Endodermal cell (in vitro differentiated cells): ENCODE measurements at regions not wholly inside any gene's neighbourhood (a gene's known extent, or its start where the extent isn't known, plus 50 kb on each side); places are given as distances from the start of the nearest gene placed in this dataset.

Source experiments
- DNase-seq: peaks from one replicate; pipeline ENCODE4 v3.0.0-alpha.2; 2017
- H3K27ac ChIP-seq: 2 replicates; pipeline ENCODE4 v1.5.1; 2013; ENCODE audit warnings: mild to moderate bottlenecking, low read depth, low read length, moderate library complexity
- H3K27me3 ChIP-seq: 2 replicates; pipeline ENCODE4 v1.6.1; 2013; ENCODE audit warnings: mild to moderate bottlenecking, low read length, moderate library complexity; ENCODE audit not compliant: insufficient read depth, control insufficient read depth, poor library complexity, severe bottlenecking
- H3K36me3 ChIP-seq: 2 replicates; pipeline ENCODE4 v1.7.0; 2013; ENCODE audit warnings: mild to moderate bottlenecking, low read length, moderate library complexity; ENCODE audit not compliant: control insufficient read depth, insufficient read depth
- H3K4me1 ChIP-seq: one replicate; pipeline ENCODE4 v1.7.0; 2013; ENCODE audit warnings: low read length; ENCODE audit not compliant: control insufficient read depth, insufficient read depth
- H3K4me3 ChIP-seq: 2 replicates; pipeline ENCODE4 v1.5.1; 2013; ENCODE audit warnings: mild to moderate bottlenecking, low read length, moderate library complexity
- H3K9ac ChIP-seq: 2 replicates; pipeline ENCODE4 v1.6.1; 2013; ENCODE audit warnings: mild to moderate bottlenecking, low read length, moderate library complexity; ENCODE audit not compliant: poor library complexity, severe bottlenecking; ENCODE audit errors: extremely low read depth
- H3K9me3 ChIP-seq: 2 replicates; pipeline ENCODE4 v1.6.1; 2013; ENCODE audit warnings: mild to moderate bottlenecking, low read length, moderate library complexity; ENCODE audit not compliant: control insufficient read depth
- H3K27ac Mint-ChIP-seq: 2 replicates; pipeline ENCODE4 v1.8.0; 2020; ENCODE audit warnings: mixed read lengths
- H3K27me3 Mint-ChIP-seq: 2 replicates; pipeline ENCODE4 v1.8.0; 2021; ENCODE audit warnings: mild to moderate bottlenecking, mixed read lengths; ENCODE audit not compliant: insufficient read depth
- H3K36me3 Mint-ChIP-seq: 2 replicates; pipeline ENCODE4 v1.8.0; 2020; ENCODE audit warnings: low read depth, mixed read lengths
- H3K4me1 Mint-ChIP-seq: 2 replicates; pipeline ENCODE4 v1.8.0; 2020; ENCODE audit warnings: mixed read lengths
- H3K4me3 Mint-ChIP-seq: 2 replicates; pipeline ENCODE4 v1.8.0; 2020; ENCODE audit warnings: mild to moderate bottlenecking, moderate library complexity, mixed read lengths
- H3K9me3 Mint-ChIP-seq: 2 replicates; pipeline ENCODE4 v1.8.0; 2020; ENCODE audit warnings: mild to moderate bottlenecking, mixed read lengths
- WGBS, 2 experiments: methylation state at CpG; one replicate each; pipeline versions ENCODE4 v1.1.5 to v1.1.7; 2013; ENCODE audit warnings: missing lambda C conversion rate in 2 of 2, mixed read lengths in 1 of 2; ENCODE audit not compliant: insufficient coverage in 1 of 2, insufficient read length in 1 of 2; 5-methylcytosine and 5-hydroxymethylcytosine counted together
- TF ChIP-seq, protein P1 (sequence below): fragments of 200-600 bp; sonication (generic); conservative IDR thresholded peaks from 2 replicates; pipeline ENCODE4 v1.5.0; 2021; ENCODE audit warnings: antibody characterized with exemption, mild to moderate bottlenecking

- Histone ChIP-seq H3K9me3 (no peaks in the 10 kb centered on the region), H3K4me3 (no peak overlapping the region), H3K36me3 (no peaks in the 10 kb centered on the region), H3K9ac (no peak overlapping the region), H3K27me3 (no peaks in the 10 kb centered on the region), H3K27ac (no peak overlapping the region), H3K4me1 (no peaks in the 10 kb centered on the region)
- Mint-ChIP-seq H3K36me3 (no peaks in the 10 kb centered on the region), H3K27me3 (no peaks in the 10 kb centered on the region), H3K4me3 (no peak overlapping the region), H3K9me3 (no peaks in the 10 kb centered on the region), H3K4me1 (peaks cover 5% of the 10 kb centered on the region), H3K27ac (no peak overlapping the region)
- DNase-seq, result no peak
- TF ChIP-seq, protein P1, sequence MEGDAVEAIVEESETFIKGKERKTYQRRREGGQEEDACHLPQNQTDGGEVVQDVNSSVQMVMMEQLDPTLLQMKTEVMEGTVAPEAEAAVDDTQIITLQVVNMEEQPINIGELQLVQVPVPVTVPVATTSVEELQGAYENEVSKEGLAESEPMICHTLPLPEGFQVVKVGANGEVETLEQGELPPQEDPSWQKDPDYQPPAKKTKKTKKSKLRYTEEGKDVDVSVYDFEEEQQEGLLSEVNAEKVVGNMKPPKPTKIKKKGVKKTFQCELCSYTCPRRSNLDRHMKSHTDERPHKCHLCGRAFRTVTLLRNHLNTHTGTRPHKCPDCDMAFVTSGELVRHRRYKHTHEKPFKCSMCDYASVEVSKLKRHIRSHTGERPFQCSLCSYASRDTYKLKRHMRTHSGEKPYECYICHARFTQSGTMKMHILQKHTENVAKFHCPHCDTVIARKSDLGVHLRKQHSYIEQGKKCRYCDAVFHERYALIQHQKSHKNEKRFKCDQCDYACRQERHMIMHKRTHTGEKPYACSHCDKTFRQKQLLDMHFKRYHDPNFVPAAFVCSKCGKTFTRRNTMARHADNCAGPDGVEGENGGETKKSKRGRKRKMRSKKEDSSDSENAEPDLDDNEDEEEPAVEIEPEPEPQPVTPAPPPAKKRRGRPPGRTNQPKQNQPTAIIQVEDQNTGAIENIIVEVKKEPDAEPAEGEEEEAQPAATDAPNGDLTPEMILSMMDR, result no peak
- 86% methylated on average over 1 of the region's 1 CpG; no CpG with 5 or more reads in 1 of the 2 experiments for WGBS, 2 experiments
Observed at GRCh38 chr7:21198921-21199320, 229.0 kb upstream of the SP4 start.

- H3K9me3 ChIP-seq, result no peaks in the 10 kb centered on the region
- no peak overlapping the region for H3K27ac Mint-ChIP-seq
Observed at GRCh38 chr7:21200503-21200902, 227.4 kb upstream of the SP4 start.

GRCh38 chr7:21214657-21215056 lies 213.2 kb upstream of the SP4 start:
- Histone ChIP-seq H3K27me3 (no peaks in the 10 kb centered on the region), H3K4me3 (no peak overlapping the region), H3K9ac (no peak overlapping the region), H3K4me1 (no peaks in the 10 kb centered on the region), H3K9me3 (no peaks in the 10 kb centered on the region), H3K27ac (no peak overlapping the region), H3K36me3 (no peaks in the 10 kb centered on the region)
- Mint-ChIP-seq H3K36me3 (no peaks in the 10 kb centered on the region), H3K9me3 (no peaks in the 10 kb centered on the region), H3K27ac (no peak overlapping the region), H3K27me3 (peaks cover 1% of the 10 kb centered on the region), H3K4me1 (no peaks in the 10 kb centered on the region), H3K4me3 (no peak overlapping the region)
- no peak for DNase-seq
- TF ChIP-seq, protein P1, result no peak
- WGBS, 2 experiments, result 86% methylated on average over 1 of the region's 1 CpG; no CpG with 5 or more reads in 1 of the 2 experiments

More at GRCh38 chr7:21200503-21200902, 227.4 kb upstream of the SP4 start:
- TF ChIP-seq, protein P1, result no peak
- H3K9me3 Mint-ChIP-seq, result no peaks in the 10 kb centered on the region
- H3K4me1 ChIP-seq, result no peaks in the 10 kb centered on the region
- WGBS, 2 experiments, result 97% methylated on average over 7 of the region's 7 CpGs
- H3K4me3 Mint-ChIP-seq, result no peak overlapping the region
- H3K27me3 Mint-ChIP-seq, result no peaks in the 10 kb centered on the region
- no peaks in the 10 kb centered on the region for H3K36me3 ChIP-seq
- no peak overlapping the region for H3K9ac ChIP-seq
- no peak overlapping the region for H3K27ac ChIP-seq
- H3K27me3 ChIP-seq, result no peaks in the 10 kb centered on the region
- H3K4me1 Mint-ChIP-seq, result no peaks in the 10 kb centered on the region
- DNase-seq, result no peak
- H3K36me3 Mint-ChIP-seq, result no peaks in the 10 kb centered on the region
- no peak overlapping the region for H3K4me3 ChIP-seq
